ENCODE measurements at regions not wholly inside any gene's neighbourhood (a gene's known extent, or its start where the extent isn't known, plus 50 kb on each side); places are given as distances from the start of the nearest gene placed in this dataset.

- DNase-seq, result no peak
- Mint-ChIP-seq H3K27ac (ENCODE audit: unreplicated experiment) (no peak overlapping the region), H3K27me3 (ENCODE audit: unreplicated experiment) (no peaks in the 10 kb centered on the region), H3K4me1 (ENCODE audit: low read depth, unreplicated experiment) (no peaks in the 10 kb centered on the region), H3K9me3 (ENCODE audit: unreplicated experiment) (peaks cover 4% of the 10 kb centered on the region), H3K36me3 (ENCODE audit: unreplicated experiment) (peaks cover 14% of the 10 kb centered on the region), H3K4me3 (ENCODE audit: unreplicated experiment) (no peak overlapping the region)
- TF ChIP-seq CTCF (IDR thresholded peaks at IDR 0.05; ENCODE audit: partially characterized antibody, unreplicated experiment), result no peak
Observed at GRCh38 chr12:40587970-40588369, 104.3 kb upstream of the CNTN1 start.

GRCh38 chr12:40597133-40597532 is 95.1 kb upstream of the CNTN1 start:
- Mint-ChIP-seq H3K4me1 (ENCODE audit: low read depth, unreplicated experiment) (no peaks in the 10 kb centered on the region), H3K4me3 (ENCODE audit: unreplicated experiment) (no peak overlapping the region), H3K9me3 (ENCODE audit: unreplicated experiment) (peaks cover 3% of the 10 kb centered on the region), H3K27ac (ENCODE audit: unreplicated experiment) (no peak overlapping the region), H3K27me3 (ENCODE audit: unreplicated experiment) (no peaks in the 10 kb centered on the region), H3K36me3 (ENCODE audit: unreplicated experiment) (no peaks in the 10 kb centered on the region)
- TF ChIP-seq CTCF (IDR thresholded peaks at IDR 0.05; ENCODE audit: partially characterized antibody, unreplicated experiment), result no peak
- DNase-seq, result no peak

GRCh38 chr12:40598073-40598472 is 94.2 kb upstream of the CNTN1 start:
- no peak for TF ChIP-seq CTCF (IDR thresholded peaks at IDR 0.05; ENCODE audit: partially characterized antibody, unreplicated experiment)
- DNase-seq, result no peak
- Mint-ChIP-seq H3K27me3 (ENCODE audit: unreplicated experiment) (no peaks in the 10 kb centered on the region), H3K9me3 (ENCODE audit: unreplicated experiment) (peaks cover 3% of the 10 kb centered on the region), H3K4me1 (ENCODE audit: low read depth, unreplicated experiment) (no peaks in the 10 kb centered on the region), H3K27ac (ENCODE audit: unreplicated experiment) (no peak overlapping the region), H3K4me3 (ENCODE audit: unreplicated experiment) (no peak overlapping the region), H3K36me3 (ENCODE audit: unreplicated experiment) (no peaks in the 10 kb centered on the region)

GRCh38 chr12:40602562-40602961 is 89.7 kb upstream of the CNTN1 start:
- H3K9me3 Mint-ChIP-seq (ENCODE audit: unreplicated experiment), result peaks cover 3% of the 10 kb centered on the region
- no peak for TF ChIP-seq CTCF (IDR thresholded peaks at IDR 0.05; ENCODE audit: partially characterized antibody, unreplicated experiment)
- H3K27me3 Mint-ChIP-seq (ENCODE audit: unreplicated experiment), result peaks cover 3% of the 10 kb centered on the region
- DNase-seq, result no peak
- no peak overlapping the region for H3K27ac Mint-ChIP-seq (ENCODE audit: unreplicated experiment)
- H3K4me1 Mint-ChIP-seq (ENCODE audit: low read depth, unreplicated experiment), result no peaks in the 10 kb centered on the region
- no peak overlapping the region for H3K4me3 Mint-ChIP-seq (ENCODE audit: unreplicated experiment)
- no peaks in the 10 kb centered on the region for H3K36me3 Mint-ChIP-seq (ENCODE audit: unreplicated experiment)

GRCh38 chr12:40614923-40615322 is 77.3 kb upstream of the CNTN1 start:
- DNase-seq, result no peak
- TF ChIP-seq CTCF (IDR thresholded peaks at IDR 0.05; ENCODE audit: partially characterized antibody, unreplicated experiment), result no peak
- peaks cover 10% of the 10 kb centered on the region for H3K4me1 Mint-ChIP-seq (ENCODE audit: low read depth, unreplicated experiment)
- peaks cover 5% of the 10 kb centered on the region for H3K9me3 Mint-ChIP-seq (ENCODE audit: unreplicated experiment)
- H3K36me3 Mint-ChIP-seq (ENCODE audit: unreplicated experiment), result no peaks in the 10 kb centered on the region
- no peaks in the 10 kb centered on the region for H3K27me3 Mint-ChIP-seq (ENCODE audit: unreplicated experiment)
- no peak overlapping the region for H3K27ac Mint-ChIP-seq (ENCODE audit: unreplicated experiment)
- no peak overlapping the region for H3K4me3 Mint-ChIP-seq (ENCODE audit: unreplicated experiment)

Measured in glutamatergic neuron (in vitro differentiated cells).